ENCODE measurements at regions not wholly inside any gene's neighbourhood (a gene's known extent, or its start where the extent isn't known, plus 50 kb on each side); places are given as distances from the start of the nearest gene placed in this dataset.
"Not testable (repeated sequence)": the region's sequence is repeated elsewhere in the genome, so short reads cannot be mapped to it uniquely, and the experiment has no call there.

DNA sequence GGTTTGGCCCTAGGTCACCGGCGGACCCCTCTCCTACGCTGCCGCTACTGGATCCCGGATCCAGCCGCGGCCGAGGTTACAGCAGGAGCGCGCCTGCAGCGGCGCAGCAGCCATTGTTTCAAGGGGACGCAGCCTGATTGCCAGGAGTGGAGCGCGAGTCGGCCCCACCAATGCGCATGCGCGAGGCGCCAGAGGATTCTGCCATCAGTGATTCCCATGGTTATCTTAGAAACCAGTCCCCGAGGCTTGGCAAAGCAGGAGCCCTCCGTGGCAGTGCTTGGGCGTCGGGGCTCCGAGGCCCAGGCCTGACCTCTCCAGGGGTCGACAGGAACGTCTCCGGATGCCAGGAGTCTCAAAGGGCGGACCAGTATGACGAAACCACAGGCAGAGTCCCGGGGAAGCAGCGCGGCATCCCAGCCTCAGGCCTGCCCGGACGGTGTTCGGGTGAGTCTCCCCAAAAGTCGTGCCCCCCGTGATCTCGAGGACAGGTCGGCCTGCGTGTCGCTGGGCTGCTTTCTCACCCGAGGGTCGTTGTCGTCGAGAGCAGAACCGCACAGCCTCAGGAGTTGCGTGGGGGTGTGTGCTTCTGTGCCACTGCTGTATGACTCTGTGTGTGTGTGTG lies 608.5 kb downstream of the KCNJ18 start:
- 86 to 89% (median 87%) methylated on average over 48 of the region's 48 CpGs for whole genome bisulfite sequencing, 3 donors
- no peak for FAIRE-seq

DNA sequence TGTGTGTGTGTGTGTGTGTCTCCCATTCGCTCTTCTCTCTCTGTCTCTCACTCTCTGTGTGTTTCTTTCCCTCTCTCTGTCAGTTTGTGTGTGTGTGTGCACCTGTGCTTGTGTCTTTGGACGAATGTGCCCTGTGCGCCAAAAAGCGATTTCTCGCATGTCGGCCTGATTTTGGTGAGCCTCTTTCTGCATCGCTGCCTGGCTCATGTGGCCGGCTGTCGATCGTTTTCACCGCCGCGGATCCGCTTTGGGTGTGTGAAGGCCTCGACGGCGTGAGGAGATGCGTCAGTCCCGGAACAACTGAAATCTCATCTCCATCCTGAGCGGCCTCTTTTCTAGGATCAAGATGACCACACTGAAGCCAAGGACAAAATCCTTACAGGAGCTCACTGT lies 609.0 kb downstream of the KCNJ18 start:
- H3K9me3 ChIP-seq (ENCODE audit: control insufficient read depth in 2 of 2, insufficient read depth in 1 of 2, low read depth in 1 of 2, low read length in 1 of 2): peaks cover 1 to 59% of the 10 kb centered on the region in 2 donors
- no peaks in the 10 kb centered on the region for H3K4me1 ChIP-seq (ENCODE audit: control insufficient read depth in 3 of 3, insufficient read depth in 2 of 3, low read depth in 1 of 3, low read length in 2 of 3)
- H3K27me3 ChIP-seq (ENCODE audit: control insufficient read depth in 3 of 3, insufficient read depth in 3 of 3, low read length in 3 of 3): no peaks in the 10 kb centered on the region
- FAIRE-seq (no peak), DNase-seq (no peak)
- H3K27ac ChIP-seq (ENCODE audit: low read depth in 1 of 3, low read length in 2 of 3): no peak overlapping the region
- 91 to 92% (median 92%) methylated on average over 20 of the region's 20 CpGs for WGBS, 3 donors
- no peaks in the 10 kb centered on the region for H3K36me3 ChIP-seq (ENCODE audit: control insufficient read depth in 3 of 3, insufficient read depth in 2 of 3, low read depth in 1 of 3, low read length in 3 of 3)
- H3K4me3 ChIP-seq (ENCODE audit: low read depth in 1 of 3, low read length in 3 of 3): no peak overlapping the region

More for the DNA sequence above, 608.5 kb downstream of the KCNJ18 start:
- no peak for DNase-seq
- Histone ChIP-seq H3K9me3 (ENCODE audit: control insufficient read depth in 2 of 2, insufficient read depth in 1 of 2, low read depth in 1 of 2, low read length in 1 of 2) (peaks cover 1 to 57% of the 10 kb centered on the region in 2 donors), H3K27ac (ENCODE audit: low read depth in 1 of 3, low read length in 2 of 3) (no peak overlapping the region), H3K4me3 (ENCODE audit: low read depth in 1 of 3, low read length in 3 of 3) (no peak overlapping the region), H3K4me1 (ENCODE audit: control insufficient read depth in 3 of 3, insufficient read depth in 2 of 3, low read depth in 1 of 3, low read length in 2 of 3) (no peaks in the 10 kb centered on the region), H3K36me3 (ENCODE audit: control insufficient read depth in 3 of 3, insufficient read depth in 2 of 3, low read depth in 1 of 3, low read length in 3 of 3) (no peaks in the 10 kb centered on the region), H3K27me3 (ENCODE audit: control insufficient read depth in 3 of 3, insufficient read depth in 3 of 3, low read length in 3 of 3) (no peaks in the 10 kb centered on the region)

DNA sequence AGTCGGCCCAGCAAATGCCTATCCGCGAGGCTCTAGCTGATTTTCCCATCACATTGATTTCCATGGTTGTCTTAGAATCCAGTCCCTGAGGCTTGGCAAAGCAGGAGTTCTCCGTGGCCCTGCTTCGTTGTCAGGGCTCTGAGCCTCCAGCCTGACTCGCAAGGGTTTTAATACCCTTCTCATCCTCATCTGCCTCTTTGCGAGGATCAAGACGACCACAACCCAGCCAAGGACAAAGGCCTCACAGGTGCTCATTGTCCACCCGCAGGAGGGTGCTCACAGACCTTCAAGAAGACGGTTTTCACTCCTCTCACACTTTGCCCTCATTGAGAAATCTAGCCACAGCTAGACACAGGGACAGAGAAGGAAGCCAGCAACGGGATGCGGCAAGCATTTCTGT lies 610.8 kb downstream of the KCNJ18 start:
- FAIRE-seq (no peak), DNase-seq (no peak)
- no peak overlapping the region for H3K27ac ChIP-seq (ENCODE audit: low read depth in 1 of 3, low read length in 2 of 3)
- no peak overlapping the region for H3K4me3 ChIP-seq (ENCODE audit: low read depth in 1 of 3, low read length in 3 of 3)
- 83 to 86% (median 83%) methylated on average over 12 of the region's 12 CpGs for WGBS, 3 donors
- H3K4me1 ChIP-seq (ENCODE audit: control insufficient read depth in 3 of 3, insufficient read depth in 2 of 3, low read depth in 1 of 3, low read length in 2 of 3): no peaks in the 10 kb centered on the region
- peaks cover 1 to 59% of the 10 kb centered on the region in 2 donors for H3K9me3 ChIP-seq (ENCODE audit: control insufficient read depth in 2 of 2, insufficient read depth in 1 of 2, low read depth in 1 of 2, low read length in 1 of 2)
- no peaks in the 10 kb centered on the region for H3K36me3 ChIP-seq (ENCODE audit: control insufficient read depth in 3 of 3, insufficient read depth in 2 of 3, low read depth in 1 of 3, low read length in 3 of 3)
- no peaks in the 10 kb centered on the region for H3K27me3 ChIP-seq (ENCODE audit: control insufficient read depth in 3 of 3, insufficient read depth in 3 of 3, low read length in 3 of 3)

DNA sequence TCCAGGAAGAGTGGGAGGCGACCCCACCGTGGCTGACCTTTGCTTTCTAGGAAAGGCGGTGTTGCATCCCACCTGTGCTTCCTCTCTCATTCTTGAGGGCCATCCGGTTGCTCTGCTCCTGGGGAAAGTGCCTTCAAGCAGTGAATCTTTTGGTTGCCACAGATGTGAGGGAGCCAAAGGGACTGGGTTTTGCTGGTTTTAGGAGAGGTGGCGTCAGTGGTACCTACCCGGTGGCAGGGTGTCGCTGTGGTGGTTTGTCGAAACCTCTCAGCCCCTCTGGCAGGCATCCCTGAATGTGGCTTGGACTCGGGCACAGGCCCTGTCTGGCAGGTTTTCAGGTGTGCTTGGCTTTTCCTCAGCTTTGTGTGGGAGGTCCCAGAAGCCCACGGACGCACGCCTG lies 611.5 kb downstream of the KCNJ18 start:
- WGBS, 3 donors: 89 to 92% (median 89%) methylated on average over 11 to 12 of the region's 12 CpGs
- no peak for FAIRE-seq
- Histone ChIP-seq H3K27me3 (ENCODE audit: control insufficient read depth in 3 of 3, insufficient read depth in 3 of 3, low read length in 3 of 3) (no peaks in the 10 kb centered on the region), H3K4me3 (ENCODE audit: low read depth in 1 of 3, low read length in 3 of 3) (no peak overlapping the region), H3K36me3 (ENCODE audit: control insufficient read depth in 3 of 3, insufficient read depth in 2 of 3, low read depth in 1 of 3, low read length in 3 of 3) (no peaks in the 10 kb centered on the region), H3K27ac (ENCODE audit: low read depth in 1 of 3, low read length in 2 of 3) (no peak overlapping the region), H3K9me3 (ENCODE audit: control insufficient read depth in 2 of 2, insufficient read depth in 1 of 2, low read depth in 1 of 2, low read length in 1 of 2) (peaks cover 1 to 55% of the 10 kb centered on the region in 2 donors), H3K4me1 (ENCODE audit: control insufficient read depth in 3 of 3, insufficient read depth in 2 of 3, low read depth in 1 of 3, low read length in 2 of 3) (no peaks in the 10 kb centered on the region)
- DNase-seq: no peak

DNA sequence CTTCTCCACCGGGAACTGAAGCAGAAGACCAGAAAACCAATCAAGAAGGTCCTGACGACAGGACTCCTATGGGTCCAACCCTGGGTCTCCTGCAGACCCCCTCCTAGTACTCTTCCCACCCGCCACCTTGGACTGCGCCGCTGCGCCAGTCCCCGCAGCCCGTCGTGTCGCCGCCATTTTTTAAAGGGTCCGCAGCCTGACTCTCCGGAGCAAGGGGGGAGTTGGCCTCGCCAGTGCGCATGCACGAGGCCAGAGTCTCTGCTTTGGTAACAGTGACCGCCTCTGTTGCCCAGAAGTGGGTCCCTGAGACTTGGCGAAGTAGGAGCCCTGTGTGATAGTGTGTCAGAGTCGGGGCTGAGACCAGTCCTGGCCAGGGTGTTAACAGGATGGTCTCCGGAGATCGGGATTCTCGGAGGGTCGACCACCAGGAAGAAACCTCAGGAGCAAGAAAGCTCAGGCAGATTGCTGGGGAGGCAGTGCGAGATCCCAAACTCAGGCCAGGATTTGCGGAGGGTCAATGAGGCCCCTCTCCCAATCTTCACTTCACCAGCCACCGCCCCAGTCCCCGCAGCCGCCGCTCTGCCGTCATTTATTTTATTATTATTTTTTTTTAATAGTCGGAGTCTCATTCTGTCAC lies 612.5 kb downstream of the KCNJ18 start:
- H3K36me3 ChIP-seq (ENCODE audit: control insufficient read depth in 3 of 3, insufficient read depth in 2 of 3, low read depth in 1 of 3, low read length in 3 of 3): no peaks in the 10 kb centered on the region
- DNase-seq (no peak), FAIRE-seq (no peak)
- H3K4me3 ChIP-seq (ENCODE audit: low read depth in 1 of 3, low read length in 3 of 3): no peak overlapping the region
- no peaks in the 10 kb centered on the region for H3K27me3 ChIP-seq (ENCODE audit: control insufficient read depth in 3 of 3, insufficient read depth in 3 of 3, low read length in 3 of 3)
- WGBS, 3 donors: 90 to 92% (median 91%) methylated on average over 31 of the region's 31 CpGs
- H3K9me3 ChIP-seq (ENCODE audit: control insufficient read depth in 2 of 2, insufficient read depth in 1 of 2, low read depth in 1 of 2, low read length in 1 of 2): peaks cover 1 to 48% of the 10 kb centered on the region in 2 donors
- no peak overlapping the region for H3K27ac ChIP-seq (ENCODE audit: low read depth in 1 of 3, low read length in 2 of 3)
- H3K4me1 ChIP-seq (ENCODE audit: control insufficient read depth in 3 of 3, insufficient read depth in 2 of 3, low read depth in 1 of 3, low read length in 2 of 3): no peaks in the 10 kb centered on the region

DNA sequence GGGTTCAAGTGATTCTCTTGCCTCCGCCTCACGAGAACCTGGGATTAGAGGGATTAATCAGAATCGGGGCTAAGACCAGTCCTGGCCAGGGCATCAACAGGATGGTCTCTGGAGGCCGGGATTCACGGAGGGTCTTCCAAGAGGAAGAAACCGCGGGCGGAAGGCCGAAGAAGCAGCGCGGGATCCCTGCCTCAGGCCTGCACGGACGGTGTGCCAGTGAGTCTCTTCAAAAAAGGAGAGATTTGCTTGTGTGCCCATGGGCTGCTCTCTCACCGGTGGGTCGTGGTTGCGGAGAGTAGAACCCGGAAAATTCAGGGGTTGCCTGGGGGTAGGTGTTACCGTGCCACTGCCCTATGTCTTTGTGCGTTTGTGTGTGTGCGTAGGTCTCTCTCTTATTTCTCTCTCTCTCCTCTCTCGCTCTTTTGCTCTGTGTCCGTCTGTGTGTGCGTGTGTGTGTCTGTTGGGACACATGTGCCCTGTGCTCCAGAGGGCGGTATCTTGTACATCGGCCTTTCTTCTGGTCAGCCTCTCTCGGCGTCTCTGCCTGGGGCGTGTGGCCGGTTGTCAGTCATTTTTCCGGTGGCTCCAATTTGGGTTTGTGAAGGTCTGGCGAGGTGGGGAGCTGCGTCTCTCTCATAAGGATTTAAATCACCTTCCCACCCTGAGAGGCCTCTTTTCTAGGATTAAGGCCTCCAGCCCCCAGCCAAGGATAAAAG lies 613.2 kb downstream of the KCNJ18 start:
- peaks cover 0 to 41% of the 10 kb centered on the region in 2 donors for H3K9me3 ChIP-seq (ENCODE audit: control insufficient read depth in 2 of 2, insufficient read depth in 1 of 2, low read depth in 1 of 2, low read length in 1 of 2)
- DNase-seq (no peak), FAIRE-seq (no peak)
- no peak overlapping the region for H3K27ac ChIP-seq (ENCODE audit: low read depth in 1 of 3, low read length in 2 of 3)
- H3K4me1 ChIP-seq (ENCODE audit: control insufficient read depth in 3 of 3, insufficient read depth in 2 of 3, low read depth in 1 of 3, low read length in 2 of 3): no peaks in the 10 kb centered on the region
- no peak overlapping the region for H3K4me3 ChIP-seq (ENCODE audit: low read depth in 1 of 3, low read length in 3 of 3)
- 92% methylated on average over 32 of the region's 32 CpGs for WGBS, 3 donors
- no peaks in the 10 kb centered on the region for H3K27me3 ChIP-seq (ENCODE audit: control insufficient read depth in 3 of 3, insufficient read depth in 3 of 3, low read length in 3 of 3)
- no peaks in the 10 kb centered on the region for H3K36me3 ChIP-seq (ENCODE audit: control insufficient read depth in 3 of 3, insufficient read depth in 2 of 3, low read depth in 1 of 3, low read length in 3 of 3)

DNA sequence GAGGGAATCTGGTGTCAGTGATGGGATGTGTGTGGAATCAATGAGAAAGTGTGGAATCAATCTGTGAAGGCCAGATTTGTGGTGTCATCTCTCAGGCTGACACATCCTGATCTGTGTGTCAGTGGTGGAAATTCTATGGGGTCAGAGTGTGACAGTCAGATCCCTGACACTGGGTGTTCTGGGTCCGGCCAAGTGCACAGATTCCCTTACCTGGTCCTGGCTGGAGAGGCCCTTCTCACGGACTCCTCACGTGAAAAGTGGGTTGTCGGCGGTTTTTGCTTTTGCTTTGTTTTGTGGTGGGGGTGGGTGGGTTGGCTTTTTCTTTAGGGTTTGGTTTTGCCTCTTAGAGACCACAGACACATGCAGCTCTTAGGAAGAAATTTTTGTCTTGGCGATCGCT lies 618.0 kb downstream of the KCNJ18 start:
- not testable (repeated sequence) for FAIRE-seq; H3K4me3 ChIP-seq (ENCODE audit: low read depth in 1 of 3, low read length in 3 of 3); H3K36me3 ChIP-seq (ENCODE audit: control insufficient read depth in 3 of 3, insufficient read depth in 2 of 3, low read depth in 1 of 3, low read length in 3 of 3); H3K27me3 ChIP-seq (ENCODE audit: control insufficient read depth in 3 of 3, insufficient read depth in 3 of 3, low read length in 3 of 3); H3K27ac ChIP-seq (ENCODE audit: low read depth in 1 of 3, low read length in 2 of 3); DNase-seq; H3K4me1 ChIP-seq (ENCODE audit: control insufficient read depth in 3 of 3, insufficient read depth in 2 of 3, low read depth in 1 of 3, low read length in 2 of 3)
- H3K9me3 ChIP-seq (ENCODE audit: control insufficient read depth in 2 of 2, insufficient read depth in 1 of 2, low read depth in 1 of 2, low read length in 1 of 2): peaks cover 1 to 20% of the 10 kb centered on the region in 2 donors
- 69 to 86% (median 73%) methylated on average over 7 of the region's 7 CpGs for WGBS, 3 donors

DNA sequence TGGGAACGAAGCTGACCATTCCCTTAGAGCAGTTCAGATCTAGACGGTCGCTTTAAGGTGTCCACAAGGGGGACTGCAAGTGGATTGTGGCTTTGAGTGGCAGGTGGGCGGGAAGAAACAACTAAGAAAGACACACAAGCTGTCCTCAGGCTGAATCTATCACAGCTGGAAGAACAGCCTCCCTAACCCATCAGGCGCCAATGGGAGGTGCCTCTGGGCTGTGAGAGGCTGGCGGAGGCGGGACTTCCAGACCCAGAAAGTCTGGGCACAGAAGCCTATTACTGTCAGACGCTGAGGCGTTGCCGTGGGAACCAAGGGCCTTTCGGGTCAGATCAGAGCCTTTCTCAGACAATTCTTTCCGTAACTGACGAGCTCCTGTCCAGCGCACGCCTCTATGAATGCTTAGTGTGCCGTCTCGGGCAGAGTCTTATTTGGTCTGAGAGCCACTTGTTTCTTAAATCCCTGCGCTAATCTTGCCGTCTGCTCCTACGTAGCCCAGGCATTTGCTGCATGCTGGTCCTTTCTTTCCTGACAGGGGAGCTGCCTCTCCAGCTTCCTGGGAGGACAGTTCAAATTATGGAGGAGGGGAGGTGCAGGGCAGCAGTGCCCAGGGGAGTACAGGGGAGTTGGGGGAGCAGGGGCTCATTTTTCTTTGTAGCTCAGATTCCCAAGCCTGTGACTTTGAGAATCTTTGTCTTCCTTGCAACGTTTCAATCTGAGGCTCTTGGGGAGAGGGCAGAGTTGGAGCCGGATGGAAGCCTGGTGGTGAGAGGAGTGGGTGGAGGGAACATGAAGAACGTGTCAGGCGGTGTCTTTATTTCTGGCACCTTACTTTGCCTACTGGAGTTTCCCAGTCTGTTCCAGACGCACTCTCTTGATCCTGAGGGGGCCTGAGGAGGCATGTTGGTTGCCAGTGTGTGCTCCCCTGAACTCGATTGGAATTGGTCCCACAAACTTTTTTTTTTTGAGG lies 618.7 kb downstream of the KCNJ18 start:
- WGBS, 3 donors: 62 to 66% (median 66%) methylated on average over 26 of the region's 26 CpGs
- Histone ChIP-seq H3K36me3 (ENCODE audit: control insufficient read depth in 3 of 3, insufficient read depth in 2 of 3, low read depth in 1 of 3, low read length in 3 of 3) (no peaks in the 10 kb centered on the region), H3K27me3 (ENCODE audit: control insufficient read depth in 3 of 3, insufficient read depth in 3 of 3, low read length in 3 of 3) (no peaks in the 10 kb centered on the region), H3K4me3 (ENCODE audit: low read depth in 1 of 3, low read length in 3 of 3) (no peak overlapping the region), H3K27ac (ENCODE audit: low read depth in 1 of 3, low read length in 2 of 3) (no peak overlapping the region), H3K4me1 (ENCODE audit: control insufficient read depth in 3 of 3, insufficient read depth in 2 of 3, low read depth in 1 of 3, low read length in 2 of 3) (no peaks in the 10 kb centered on the region), H3K9me3 (ENCODE audit: control insufficient read depth in 2 of 2, insufficient read depth in 1 of 2, low read depth in 1 of 2, low read length in 1 of 2) (peaks cover 1 to 13% of the 10 kb centered on the region in 2 donors)
- no peak for DNase-seq
- no peak for FAIRE-seq
